ENCODE measurements at regions not wholly inside any gene's neighbourhood (a gene's known extent, or its start where the extent isn't known, plus 50 kb on each side); places are given as distances from the start of the nearest gene placed in this dataset.
"Not testable (repeated sequence)": the region's sequence is repeated elsewhere in the genome, so short reads cannot be mapped to it uniquely, and the experiment has no call there.

DNA sequence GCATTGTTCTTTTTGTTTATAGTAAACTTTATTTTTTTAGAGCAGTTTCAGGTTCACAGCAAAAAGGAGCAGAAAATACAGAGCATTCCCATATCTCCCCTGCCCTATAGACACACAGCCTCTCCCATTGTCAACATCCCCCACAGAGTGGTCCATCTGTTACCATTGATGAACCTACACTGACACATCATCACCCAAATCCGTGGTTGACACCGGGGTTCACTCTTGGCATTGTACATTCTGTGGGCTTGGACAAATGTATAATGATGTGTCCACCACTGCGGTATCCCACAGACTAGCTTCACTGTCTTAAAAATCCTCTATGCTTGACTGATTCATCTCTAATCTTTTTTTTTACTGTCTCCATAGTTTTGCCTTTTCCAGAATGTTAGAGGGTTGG, 120.7 kb upstream of the SPATA31C2 start:
- Histone ChIP-seq H3K27me3 (no peaks in the 10 kb centered on the region), H3K36me3 (no peaks in the 10 kb centered on the region), H3K4me1 (ENCODE audit: control insufficient read depth in 1 of 2, insufficient read depth in 1 of 2, low read depth in 1 of 2, low read length in 1 of 2) (no peaks in the 10 kb centered on the region), H3K9me3 (no peaks in the 10 kb centered on the region), H3K27ac (no peak overlapping the region), H3K4me3 (ENCODE audit: low read depth in 1 of 2, low read length in 1 of 2) (no peak overlapping the region)
- TF ChIP-seq, protein P1, sequence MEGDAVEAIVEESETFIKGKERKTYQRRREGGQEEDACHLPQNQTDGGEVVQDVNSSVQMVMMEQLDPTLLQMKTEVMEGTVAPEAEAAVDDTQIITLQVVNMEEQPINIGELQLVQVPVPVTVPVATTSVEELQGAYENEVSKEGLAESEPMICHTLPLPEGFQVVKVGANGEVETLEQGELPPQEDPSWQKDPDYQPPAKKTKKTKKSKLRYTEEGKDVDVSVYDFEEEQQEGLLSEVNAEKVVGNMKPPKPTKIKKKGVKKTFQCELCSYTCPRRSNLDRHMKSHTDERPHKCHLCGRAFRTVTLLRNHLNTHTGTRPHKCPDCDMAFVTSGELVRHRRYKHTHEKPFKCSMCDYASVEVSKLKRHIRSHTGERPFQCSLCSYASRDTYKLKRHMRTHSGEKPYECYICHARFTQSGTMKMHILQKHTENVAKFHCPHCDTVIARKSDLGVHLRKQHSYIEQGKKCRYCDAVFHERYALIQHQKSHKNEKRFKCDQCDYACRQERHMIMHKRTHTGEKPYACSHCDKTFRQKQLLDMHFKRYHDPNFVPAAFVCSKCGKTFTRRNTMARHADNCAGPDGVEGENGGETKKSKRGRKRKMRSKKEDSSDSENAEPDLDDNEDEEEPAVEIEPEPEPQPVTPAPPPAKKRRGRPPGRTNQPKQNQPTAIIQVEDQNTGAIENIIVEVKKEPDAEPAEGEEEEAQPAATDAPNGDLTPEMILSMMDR (IDR thresholded peaks at IDR 0.05), result no peak

DNA sequence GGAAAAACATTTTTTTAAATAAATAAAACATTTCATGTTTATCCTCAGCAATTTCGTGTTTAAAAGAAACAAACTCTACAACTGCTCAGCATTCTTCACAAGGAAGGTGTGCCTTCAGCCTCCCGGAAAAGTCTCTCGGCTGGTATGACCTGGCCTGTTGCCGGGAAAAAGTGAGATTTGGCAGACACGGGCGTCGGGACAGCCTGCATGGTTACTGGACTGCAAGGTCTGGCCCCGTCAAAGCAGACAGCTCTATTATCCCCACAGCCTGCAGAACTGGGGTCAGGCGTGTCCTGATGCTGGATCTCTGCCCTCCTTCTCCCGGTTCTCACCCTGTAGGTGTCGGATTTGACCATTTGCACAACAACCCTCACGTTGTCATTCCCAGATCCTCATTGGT, 120.3 kb upstream of the SPATA31C2 start:
- no peaks in the 10 kb centered on the region for H3K9me3 ChIP-seq
- H3K4me1 ChIP-seq (ENCODE audit: control insufficient read depth in 1 of 2, insufficient read depth in 1 of 2, low read depth in 1 of 2, low read length in 1 of 2), result no peaks in the 10 kb centered on the region
- TF ChIP-seq, protein P1 (IDR thresholded peaks at IDR 0.05), result no peak
- H3K27me3 ChIP-seq, result no peaks in the 10 kb centered on the region
- no peaks in the 10 kb centered on the region for H3K36me3 ChIP-seq
- H3K4me3 ChIP-seq (ENCODE audit: low read depth in 1 of 2, low read length in 1 of 2), result no peak overlapping the region
- H3K27ac ChIP-seq, result no peak overlapping the region

DNA sequence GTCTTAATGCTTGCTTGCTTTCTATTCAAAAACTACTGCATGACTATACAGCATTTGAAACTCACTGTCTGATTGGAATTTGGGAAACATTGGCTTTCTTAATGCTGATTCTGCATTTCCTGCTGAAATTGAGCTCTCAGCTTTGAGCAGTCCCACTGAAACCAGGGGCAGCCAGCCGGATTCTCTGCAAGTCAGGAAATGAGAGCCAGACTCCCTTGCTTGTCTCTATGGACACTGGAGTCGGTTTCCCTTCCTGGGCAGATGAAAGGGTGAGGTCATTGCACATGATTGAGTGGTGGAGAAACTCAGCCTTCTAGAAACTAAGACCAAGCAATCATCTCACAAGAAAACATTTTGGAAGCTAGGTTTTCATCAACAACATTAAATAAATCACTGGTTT, 119.7 kb upstream of the SPATA31C2 start:
- no peaks in the 10 kb centered on the region for H3K4me1 ChIP-seq (ENCODE audit: control insufficient read depth in 1 of 2, insufficient read depth in 1 of 2, low read depth in 1 of 2, low read length in 1 of 2)
- no peak overlapping the region for H3K27ac ChIP-seq
- no peaks in the 10 kb centered on the region for H3K9me3 ChIP-seq
- H3K36me3 ChIP-seq, result no peaks in the 10 kb centered on the region
- no peak overlapping the region for H3K4me3 ChIP-seq (ENCODE audit: low read depth in 1 of 2, low read length in 1 of 2)
- TF ChIP-seq, protein P1 (IDR thresholded peaks at IDR 0.05), result no peak
- no peaks in the 10 kb centered on the region for H3K27me3 ChIP-seq

DNA sequence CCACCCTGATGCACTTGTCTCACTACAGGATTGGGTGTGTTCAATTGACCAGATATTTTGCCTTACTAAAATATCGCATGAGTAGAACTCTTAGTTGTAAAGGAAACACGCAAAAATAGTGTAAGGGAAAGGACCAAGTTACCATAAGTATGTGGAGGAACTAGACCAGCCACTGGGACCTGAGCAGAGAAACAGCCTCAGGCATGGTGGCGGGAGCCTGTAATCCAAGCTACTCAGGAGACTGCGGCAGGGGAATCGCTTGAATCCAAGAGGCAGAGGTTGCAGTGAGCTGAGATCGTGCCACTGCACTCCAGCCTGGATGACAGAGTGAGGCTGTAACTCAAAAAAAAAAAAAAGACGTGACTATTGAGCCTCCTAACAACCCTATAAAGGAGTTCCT, 117.9 kb upstream of the SPATA31C2 start:
- TF ChIP-seq, protein P1 (IDR thresholded peaks at IDR 0.05), result no peak
- H3K9me3 ChIP-seq, result peaks cover 7% of the 10 kb centered on the region
- no peaks in the 10 kb centered on the region for H3K27me3 ChIP-seq
- H3K36me3 ChIP-seq, result no peaks in the 10 kb centered on the region
- no peak overlapping the region for H3K27ac ChIP-seq
- no peaks in the 10 kb centered on the region for H3K4me1 ChIP-seq (ENCODE audit: control insufficient read depth in 1 of 2, insufficient read depth in 1 of 2, low read depth in 1 of 2, low read length in 1 of 2)
- no peak overlapping the region for H3K4me3 ChIP-seq (ENCODE audit: low read depth in 1 of 2, low read length in 1 of 2)

DNA sequence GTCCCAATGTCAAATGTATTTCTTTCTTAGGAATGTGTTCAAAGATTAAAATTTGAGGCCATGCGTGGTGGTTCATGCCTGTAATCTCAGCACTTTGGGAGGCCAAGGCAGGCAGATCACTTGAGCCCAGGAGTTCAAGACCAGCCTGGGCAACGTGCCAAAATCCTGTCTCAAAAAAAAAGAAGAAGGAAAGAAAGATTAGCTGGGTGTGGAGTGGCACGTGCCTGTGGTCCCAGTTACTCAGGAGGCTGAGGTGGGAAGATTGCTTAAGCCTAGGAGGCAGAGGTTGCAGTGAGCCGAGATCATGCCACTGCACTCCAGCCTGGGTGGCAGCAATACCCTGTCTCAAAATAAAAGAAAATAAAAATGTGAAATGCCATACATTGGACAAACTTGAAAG, 117.5 kb upstream of the SPATA31C2 start:
- H3K27ac ChIP-seq; H3K4me1 ChIP-seq (ENCODE audit: control insufficient read depth in 1 of 2, insufficient read depth in 1 of 2, low read depth in 1 of 2, low read length in 1 of 2); H3K27me3 ChIP-seq; H3K9me3 ChIP-seq; H3K36me3 ChIP-seq; H3K4me3 ChIP-seq (ENCODE audit: low read depth in 1 of 2, low read length in 1 of 2): not testable (repeated sequence)

DNA sequence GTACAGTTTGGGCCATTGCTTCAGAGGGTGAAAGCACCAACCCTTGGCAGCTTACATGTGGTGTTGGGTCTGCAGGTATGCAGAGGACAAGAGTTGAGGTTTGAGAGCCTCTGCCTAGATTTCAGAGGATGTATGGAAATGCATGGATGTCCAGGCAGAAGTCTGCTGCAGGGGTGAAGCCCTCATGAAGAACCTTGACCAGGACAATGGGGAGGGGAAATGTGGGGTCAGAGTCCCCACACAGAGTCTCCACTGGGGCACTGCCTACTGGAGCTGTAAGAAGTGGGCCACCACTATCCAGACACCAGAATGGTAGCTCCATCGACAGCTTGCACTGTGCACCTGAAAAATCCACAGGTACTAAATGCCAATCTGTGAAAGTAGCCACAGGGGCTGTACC, 113.6 kb upstream of the SPATA31C2 start:
- no peaks in the 10 kb centered on the region for H3K36me3 ChIP-seq
- H3K9me3 ChIP-seq, result peaks cover 7% of the 10 kb centered on the region
- H3K4me3 ChIP-seq (ENCODE audit: low read depth in 1 of 2, low read length in 1 of 2), result no peak overlapping the region
- no peaks in the 10 kb centered on the region for H3K4me1 ChIP-seq (ENCODE audit: control insufficient read depth in 1 of 2, insufficient read depth in 1 of 2, low read depth in 1 of 2, low read length in 1 of 2)
- no peaks in the 10 kb centered on the region for H3K27me3 ChIP-seq
- no peak overlapping the region for H3K27ac ChIP-seq
- TF ChIP-seq, protein P1 (IDR thresholded peaks at IDR 0.05), result no peak
